GM23338 (cell line): ENCODE measurements at regions not wholly inside any gene's neighbourhood (a gene's known extent, or its start where the extent isn't known, plus 50 kb on each side); places are given as distances from the start of the nearest gene placed in this dataset.

ENCODE experiments used
- ATAC-seq: fragments of 200-7000 bp; cut with Tn5 transposase; 3 replicates; pipeline ENCODE4 v1.9.1; 2020
- DNase-seq: peaks from one replicate; pipeline ENCODE4 v3.0.0-alpha.2; 2015; ENCODE audit warnings: low spot score
- H2AFZ ChIP-seq: fragments of 200-600 bp; sonication (generic); 2 replicates; pipeline ENCODE4 v1.8.0; 2016; ENCODE audit warnings: antibody characterized with exemption, mild to moderate bottlenecking, moderate library complexity
- H3F3A ChIP-seq: fragments of 200-600 bp; sonication (generic); replicated peaks from 2 replicates; pipeline ENCODE4 v1.8.0; 2017; ENCODE audit warnings: antibody characterized with exemption, mixed run types, low read depth
- H3K27ac ChIP-seq: fragments of 200-600 bp; sonication (generic); 2 replicates; pipeline ENCODE4 v1.6.1; 2016; ENCODE audit warnings: low read depth
- H3K27me3 ChIP-seq: fragments of 200-600 bp; sonication (generic); 2 replicates; pipeline ENCODE4 v1.8.0; 2016; ENCODE audit warnings: mild to moderate bottlenecking, mixed run types, moderate library complexity; ENCODE audit not compliant: insufficient read depth
- H3K36me3 ChIP-seq: fragments of 200-600 bp; sonication (generic); 2 replicates; pipeline ENCODE4 v1.8.0; 2016; ENCODE audit warnings: mild to moderate bottlenecking; ENCODE audit not compliant: insufficient read depth
- H3K4me1 ChIP-seq: fragments of 200-600 bp; sonication (generic); 2 replicates; pipeline ENCODE4 v1.8.0; 2016; ENCODE audit warnings: mild to moderate bottlenecking, moderate library complexity; ENCODE audit not compliant: insufficient read depth
- H3K4me2 ChIP-seq: fragments of 200-600 bp; sonication (generic); 2 replicates; pipeline ENCODE4 v1.7.1; 2017; ENCODE audit warnings: mixed run types
- H3K4me3 ChIP-seq: fragments of 200-600 bp; sonication (generic); 2 replicates; pipeline ENCODE4 v1.6.1; 2016; ENCODE audit warnings: mixed run types
- H3K79me2 ChIP-seq: fragments of 200-600 bp; sonication (generic); replicated peaks from 2 replicates; pipeline ENCODE4 v1.8.0; 2017; ENCODE audit warnings: mild to moderate bottlenecking; ENCODE audit not compliant: insufficient read depth
- H3K9me2 ChIP-seq: fragments of 200-600 bp; sonication (generic); 2 replicates; pipeline ENCODE4 v1.8.0; 2017; ENCODE audit not compliant: insufficient read depth
- H4K20me1 ChIP-seq: fragments of 200-600 bp; sonication (generic); replicated peaks from 2 replicates; pipeline ENCODE4 v1.8.0; 2017; ENCODE audit warnings: mild to moderate bottlenecking; ENCODE audit not compliant: insufficient read depth
- H3K27ac Mint-ChIP-seq: 2 replicates; pipeline ENCODE4 v1.8.0; 2020; ENCODE audit warnings: inconsistent platforms, mild to moderate bottlenecking, moderate library complexity, mixed read lengths
- H3K27me3 Mint-ChIP-seq: 3 replicates; pipeline ENCODE4 v1.8.0; 2022; ENCODE audit warnings: low read depth, mild to moderate bottlenecking, moderate library complexity, mixed read lengths, inconsistent platforms; ENCODE audit not compliant: insufficient read depth, poor library complexity
- H3K36me3 Mint-ChIP-seq: 3 replicates; pipeline ENCODE4 v1.8.0; 2021; ENCODE audit warnings: low read depth, mild to moderate bottlenecking, inconsistent platforms, moderate library complexity, mixed read lengths
- H3K4me1 Mint-ChIP-seq: 3 replicates; pipeline ENCODE4 v1.8.0; 2020; ENCODE audit warnings: mild to moderate bottlenecking, inconsistent platforms, mixed read lengths
- H3K4me3 Mint-ChIP-seq: 3 replicates; pipeline ENCODE4 v1.8.0; 2021; ENCODE audit warnings: moderate library complexity, mild to moderate bottlenecking, inconsistent platforms, mixed read lengths
- H3K9me3 Mint-ChIP-seq: 3 replicates; pipeline ENCODE4 v1.8.0; 2020; ENCODE audit warnings: moderate library complexity, mild to moderate bottlenecking, inconsistent platforms, mixed read lengths
- CREB1 ChIP-seq: fragments of 250-450 bp; sonication (Bioruptor Pico); IDR thresholded peaks from 2 replicates; pipeline ENCODE4 v1.5.0; 2020; ENCODE audit warnings: low read depth, mild to moderate bottlenecking, moderate library complexity
- EZH2 ChIP-seq: fragments of 200-600 bp; sonication (generic); IDR thresholded peaks from one replicate; pipeline ENCODE4 v1.8.0; 2017; ENCODE audit warnings: antibody characterized with exemption, mild to moderate bottlenecking, low read depth; ENCODE audit not compliant: unreplicated experiment
- JUNB ChIP-seq: IDR thresholded peaks from one replicate; pipeline ENCODE4 v1.6.1; 2016; ENCODE audit warnings: antibody characterized with exemption; ENCODE audit not compliant: unreplicated experiment
- NANOG ChIP-seq: IDR thresholded peaks from 2 replicates; pipeline ENCODE4 v1.6.1; 2016; ENCODE audit warnings: antibody characterized with exemption, borderline replicate concordance
- POLR2AphosphoS5 ChIP-seq: IDR thresholded peaks from 2 replicates; pipeline ENCODE4 v1.6.1; 2016; ENCODE audit warnings: antibody characterized with exemption, low read depth
- STAT1 ChIP-seq: IDR thresholded peaks from one replicate; pipeline ENCODE4 v1.6.1; 2016; ENCODE audit warnings: antibody characterized with exemption; ENCODE audit not compliant: unreplicated experiment
- ZNF114 ChIP-seq: fragments of 250-450 bp; sonication (Bioruptor Pico); IDR thresholded peaks from 2 replicates; pipeline ENCODE4 v1.5.0; 2020; ENCODE audit warnings: mild to moderate bottlenecking, moderate library complexity
- TF ChIP-seq, protein P1 (sequence below): IDR thresholded peaks from 2 replicates; pipeline ENCODE4 v1.6.1; 2016; ENCODE audit warnings: antibody characterized with exemption
- TF ChIP-seq, protein P2 (sequence below): IDR thresholded peaks from one replicate; pipeline ENCODE4 v1.6.1; 2018; ENCODE audit warnings: antibody characterized with exemption; ENCODE audit not compliant: unreplicated experiment
- TF ChIP-seq, protein P3 (sequence below), 2 experiments: fragments of 200-600 bp in 1 of 2; sonication (generic) in 1 of 2; conservative IDR thresholded peaks; 2 replicates each; pipeline versions ENCODE4 v1.5.1 to v1.6.1; 2016 to 2017; ENCODE audit warnings: antibody characterized with exemption in 2 of 2, low read depth in 2 of 2, mild to moderate bottlenecking in 2 of 2, moderate library complexity in 1 of 2

DNA sequence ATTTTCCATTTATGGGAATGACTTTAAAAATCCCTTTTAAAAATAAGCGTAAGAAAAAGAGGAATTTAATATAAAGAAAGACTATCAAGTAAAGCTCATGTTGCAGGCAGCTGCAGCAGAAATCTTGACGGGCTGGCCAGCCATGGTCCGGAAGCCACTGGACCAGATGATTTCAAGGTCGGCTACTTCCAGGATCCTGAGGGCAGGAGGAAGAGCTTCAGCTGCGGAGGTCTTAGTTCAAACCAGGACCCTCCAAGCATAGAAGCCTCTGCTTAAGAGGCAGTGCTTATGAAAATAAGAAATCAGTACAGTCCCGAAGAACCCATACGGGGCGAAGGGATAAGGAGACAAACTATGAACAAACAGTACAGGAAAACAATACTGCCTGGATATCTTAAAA, 220.2 kb upstream of the CELF2 start:
- Histone ChIP-seq H3K36me3 (no peaks in the 10 kb centered on the region), H3K27ac (peak overlapping the region; percentile 68), H3K27me3 (no peaks in the 10 kb centered on the region), H4K20me1 (no peaks in the 10 kb centered on the region), H3K4me2 (peak overlapping the region; percentile 65), H3F3A (no peaks in the 10 kb centered on the region), H2AFZ (peak overlapping the region; percentile 94), H3K4me1 (peaks cover 32% of the 10 kb centered on the region), H3K4me3 (no peak overlapping the region), H3K9me2 (no peaks in the 10 kb centered on the region), H3K79me2 (no peaks in the 10 kb centered on the region)
- peaks cover 44% of the 10 kb centered on the region for H3K4me1 Mint-ChIP-seq
- ATAC-seq (no peak; the same call in 2 of the 3 replicates), DNase-seq (peak; percentile 9)
- peaks cover 11% of the 10 kb centered on the region for H3K27me3 Mint-ChIP-seq
- TF ChIP-seq, protein P1, sequence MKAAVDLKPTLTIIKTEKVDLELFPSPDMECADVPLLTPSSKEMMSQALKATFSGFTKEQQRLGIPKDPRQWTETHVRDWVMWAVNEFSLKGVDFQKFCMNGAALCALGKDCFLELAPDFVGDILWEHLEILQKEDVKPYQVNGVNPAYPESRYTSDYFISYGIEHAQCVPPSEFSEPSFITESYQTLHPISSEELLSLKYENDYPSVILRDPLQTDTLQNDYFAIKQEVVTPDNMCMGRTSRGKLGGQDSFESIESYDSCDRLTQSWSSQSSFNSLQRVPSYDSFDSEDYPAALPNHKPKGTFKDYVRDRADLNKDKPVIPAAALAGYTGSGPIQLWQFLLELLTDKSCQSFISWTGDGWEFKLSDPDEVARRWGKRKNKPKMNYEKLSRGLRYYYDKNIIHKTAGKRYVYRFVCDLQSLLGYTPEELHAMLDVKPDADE = no peak
- TF ChIP-seq JUNB = no peak
- TF ChIP-seq POLR2AphosphoS5 = no peak
- TF ChIP-seq CREB1 (CRISPR knock-in tag) = no peak
- TF ChIP-seq STAT1 = no peak
- TF ChIP-seq EZH2 = no peak
- TF ChIP-seq, protein P2, sequence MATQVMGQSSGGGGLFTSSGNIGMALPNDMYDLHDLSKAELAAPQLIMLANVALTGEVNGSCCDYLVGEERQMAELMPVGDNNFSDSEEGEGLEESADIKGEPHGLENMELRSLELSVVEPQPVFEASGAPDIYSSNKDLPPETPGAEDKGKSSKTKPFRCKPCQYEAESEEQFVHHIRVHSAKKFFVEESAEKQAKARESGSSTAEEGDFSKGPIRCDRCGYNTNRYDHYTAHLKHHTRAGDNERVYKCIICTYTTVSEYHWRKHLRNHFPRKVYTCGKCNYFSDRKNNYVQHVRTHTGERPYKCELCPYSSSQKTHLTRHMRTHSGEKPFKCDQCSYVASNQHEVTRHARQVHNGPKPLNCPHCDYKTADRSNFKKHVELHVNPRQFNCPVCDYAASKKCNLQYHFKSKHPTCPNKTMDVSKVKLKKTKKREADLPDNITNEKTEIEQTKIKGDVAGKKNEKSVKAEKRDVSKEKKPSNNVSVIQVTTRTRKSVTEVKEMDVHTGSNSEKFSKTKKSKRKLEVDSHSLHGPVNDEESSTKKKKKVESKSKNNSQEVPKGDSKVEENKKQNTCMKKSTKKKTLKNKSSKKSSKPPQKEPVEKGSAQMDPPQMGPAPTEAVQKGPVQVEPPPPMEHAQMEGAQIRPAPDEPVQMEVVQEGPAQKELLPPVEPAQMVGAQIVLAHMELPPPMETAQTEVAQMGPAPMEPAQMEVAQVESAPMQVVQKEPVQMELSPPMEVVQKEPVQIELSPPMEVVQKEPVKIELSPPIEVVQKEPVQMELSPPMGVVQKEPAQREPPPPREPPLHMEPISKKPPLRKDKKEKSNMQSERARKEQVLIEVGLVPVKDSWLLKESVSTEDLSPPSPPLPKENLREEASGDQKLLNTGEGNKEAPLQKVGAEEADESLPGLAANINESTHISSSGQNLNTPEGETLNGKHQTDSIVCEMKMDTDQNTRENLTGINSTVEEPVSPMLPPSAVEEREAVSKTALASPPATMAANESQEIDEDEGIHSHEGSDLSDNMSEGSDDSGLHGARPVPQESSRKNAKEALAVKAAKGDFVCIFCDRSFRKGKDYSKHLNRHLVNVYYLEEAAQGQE = no peak
- no peak for TF ChIP-seq NANOG
- TF ChIP-seq, protein P3, sequence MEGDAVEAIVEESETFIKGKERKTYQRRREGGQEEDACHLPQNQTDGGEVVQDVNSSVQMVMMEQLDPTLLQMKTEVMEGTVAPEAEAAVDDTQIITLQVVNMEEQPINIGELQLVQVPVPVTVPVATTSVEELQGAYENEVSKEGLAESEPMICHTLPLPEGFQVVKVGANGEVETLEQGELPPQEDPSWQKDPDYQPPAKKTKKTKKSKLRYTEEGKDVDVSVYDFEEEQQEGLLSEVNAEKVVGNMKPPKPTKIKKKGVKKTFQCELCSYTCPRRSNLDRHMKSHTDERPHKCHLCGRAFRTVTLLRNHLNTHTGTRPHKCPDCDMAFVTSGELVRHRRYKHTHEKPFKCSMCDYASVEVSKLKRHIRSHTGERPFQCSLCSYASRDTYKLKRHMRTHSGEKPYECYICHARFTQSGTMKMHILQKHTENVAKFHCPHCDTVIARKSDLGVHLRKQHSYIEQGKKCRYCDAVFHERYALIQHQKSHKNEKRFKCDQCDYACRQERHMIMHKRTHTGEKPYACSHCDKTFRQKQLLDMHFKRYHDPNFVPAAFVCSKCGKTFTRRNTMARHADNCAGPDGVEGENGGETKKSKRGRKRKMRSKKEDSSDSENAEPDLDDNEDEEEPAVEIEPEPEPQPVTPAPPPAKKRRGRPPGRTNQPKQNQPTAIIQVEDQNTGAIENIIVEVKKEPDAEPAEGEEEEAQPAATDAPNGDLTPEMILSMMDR (conservative IDR thresholded peaks at IDR 0.05; ENCODE audit: low read depth in 2 of 2) = no peak
- no peak for TF ChIP-seq ZNF114
- H3K9me3 Mint-ChIP-seq = peaks cover 4% of the 10 kb centered on the region; the same call in 2 of the 3 replicates
- H3K4me3 Mint-ChIP-seq = peak overlapping the region; percentile 57; the same call in 1 of the 3 replicates
- peak overlapping the region; percentile 72 for H3K27ac Mint-ChIP-seq
- H3K36me3 Mint-ChIP-seq = no peaks in the 10 kb centered on the region; the same call in 2 of the 3 replicates
